Glomerular visceral epithelial cell (primary cell): ENCODE measurements at regions not wholly inside any gene's neighbourhood (a gene's known extent, or its start where the extent isn't known, plus 50 kb on each side); places are given as distances from the start of the nearest gene placed in this dataset.

ENCODE experiments used
- DNase-seq: peaks from one replicate; pipeline ENCODE4 v3.0.0-alpha.2; 2016; ENCODE audit errors: extremely low spot score

DNA sequence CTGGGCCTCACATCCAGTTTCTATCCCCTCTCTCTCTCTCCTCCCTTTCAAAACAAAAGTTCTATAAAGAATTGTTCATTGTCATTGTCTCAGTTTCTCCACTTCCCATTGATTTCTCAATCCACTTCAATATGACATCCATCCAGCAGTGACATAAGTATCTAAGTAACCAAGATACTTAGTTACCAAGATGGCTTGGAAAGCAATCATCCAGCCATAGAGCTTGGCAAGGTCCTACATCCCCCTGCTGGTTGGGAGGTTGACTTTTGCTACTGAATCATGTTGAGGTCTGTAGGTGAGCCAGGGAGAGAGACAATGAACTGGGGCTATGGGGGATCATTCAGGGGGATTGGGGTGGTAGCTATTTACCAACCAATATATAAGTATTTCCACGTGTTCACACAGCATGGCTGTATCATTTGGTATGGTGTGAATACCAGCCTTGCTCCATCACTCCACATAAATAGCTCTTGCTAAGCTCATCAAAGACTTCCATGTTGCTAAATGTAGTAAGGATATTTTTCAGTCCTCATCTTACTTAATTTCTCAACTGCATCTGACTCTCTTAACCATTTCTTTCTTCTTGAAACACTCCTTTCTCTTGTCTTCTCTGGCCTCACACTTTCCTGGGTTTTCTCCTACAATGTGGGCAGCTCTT is 58.8 kb upstream of the NTRK3 start:
- no peak for DNase-seq

DNA sequence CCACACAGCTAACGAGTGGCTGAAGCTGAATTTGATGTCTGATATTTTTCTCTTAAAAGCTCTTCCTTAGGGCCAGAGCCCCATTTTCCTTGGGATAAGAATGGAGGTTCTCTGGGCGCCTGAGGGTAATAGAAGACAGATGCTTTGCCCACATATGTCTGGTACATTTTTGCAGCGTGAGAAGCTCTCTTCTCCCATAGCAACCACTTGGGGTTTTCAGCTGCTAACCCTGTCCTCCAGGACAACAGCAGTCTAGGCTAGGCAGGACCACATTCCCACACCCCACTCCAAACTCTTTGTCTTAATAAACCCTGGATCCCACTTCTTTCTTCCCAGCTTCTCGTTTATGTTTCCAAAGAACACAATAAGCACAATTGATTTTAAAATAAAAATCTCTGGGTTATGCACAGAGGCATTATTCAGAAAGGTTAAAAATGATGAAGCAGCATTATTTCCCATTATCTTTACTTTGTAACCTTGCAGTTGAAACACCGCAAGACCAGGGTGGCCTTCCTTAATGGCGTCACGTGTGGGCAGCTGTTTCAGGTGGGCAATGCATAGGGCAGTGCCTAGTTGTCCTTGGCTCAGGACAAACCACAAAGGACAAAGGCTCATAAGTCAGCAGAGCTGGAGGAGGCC is 56.5 kb upstream of the NTRK3 start:
- no peak for DNase-seq

DNA sequence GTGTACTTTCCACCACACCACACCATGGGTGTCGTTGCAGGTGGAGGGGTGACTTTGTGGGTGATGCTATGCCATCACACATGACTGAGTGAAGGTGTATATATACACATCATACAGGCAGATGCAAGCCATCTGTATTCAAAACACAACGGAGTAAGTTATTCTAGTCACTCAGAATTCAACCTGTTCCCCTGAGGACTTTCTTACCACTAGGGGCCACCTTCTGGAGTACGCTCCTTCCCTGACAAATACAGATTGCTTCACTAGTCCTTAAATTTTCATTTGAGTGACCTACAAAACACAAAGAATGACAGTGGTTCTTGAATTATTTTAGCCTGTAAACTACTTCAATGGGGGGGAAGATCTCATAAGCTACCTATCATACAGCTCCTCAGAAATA is 52.8 kb upstream of the NTRK3 start:
- no peak for DNase-seq

DNA sequence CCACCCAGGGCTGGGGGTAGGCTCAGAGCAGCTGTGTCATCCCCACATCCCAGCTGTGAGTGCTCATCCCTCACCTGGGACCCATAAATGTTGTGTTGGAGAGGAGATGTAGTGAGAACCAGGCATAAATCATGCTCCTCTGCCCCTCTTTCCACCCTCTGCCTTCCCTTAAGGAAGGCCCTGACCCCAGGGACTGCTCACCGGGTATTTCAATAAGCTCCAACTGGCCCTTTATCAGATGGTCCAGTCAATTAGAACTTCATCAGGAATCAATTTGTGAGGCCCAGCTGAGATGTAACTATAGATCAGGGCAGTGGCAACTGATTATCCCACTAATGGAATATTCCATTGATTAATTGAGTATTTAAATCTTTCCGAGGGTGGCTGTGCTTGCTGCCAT is 50.8 kb upstream of the NTRK3 start:
- no peak for DNase-seq
